HG02571 (cell line): ENCODE measurements at regions not wholly inside any gene's neighbourhood (a gene's known extent, or its start where the extent isn't known, plus 50 kb on each side); places are given as distances from the start of the nearest gene placed in this dataset.
"Not testable (repeated sequence)": the region's sequence is repeated elsewhere in the genome, so short reads cannot be mapped to it uniquely, and the experiment has no call there.

Source experiments
- ATAC-seq: cut with Tn5 transposase; IDR thresholded peaks from one replicate; pipeline ENCODE4 v1.9.1; 2021; ENCODE audit warnings: mild to moderate bottlenecking, moderate library complexity; ENCODE audit not compliant: unreplicated experiment

GRCh38 chrX:121851033-121851432 lies 803.6 kb downstream of the GLUD2 start:
- ATAC-seq, result no peak

- no peak for ATAC-seq
These were observed 806.6 kb downstream of the GLUD2 start for GRCh38 chrX:121853762-121854613.

DNA sequence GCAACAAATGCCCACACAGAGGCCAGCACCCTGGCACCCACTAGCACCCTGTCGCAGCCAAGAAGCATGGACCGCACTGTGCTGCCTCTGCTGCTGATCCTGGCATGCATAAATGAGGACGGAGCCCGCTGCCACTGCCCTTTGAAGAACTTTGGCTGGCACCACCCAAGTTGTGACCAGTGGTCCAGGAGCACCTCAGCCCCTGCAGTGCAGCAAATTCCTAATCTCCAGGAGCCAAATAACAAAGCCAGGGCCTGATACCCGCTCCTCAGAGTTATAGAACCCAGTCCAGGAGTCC lies 807.2 kb downstream of the GLUD2 start:
- no peak for ATAC-seq

- ATAC-seq, result no peak
These were observed 811.6 kb downstream of the GLUD2 start for GRCh38 chrX:121858867-121859647.

DNA sequence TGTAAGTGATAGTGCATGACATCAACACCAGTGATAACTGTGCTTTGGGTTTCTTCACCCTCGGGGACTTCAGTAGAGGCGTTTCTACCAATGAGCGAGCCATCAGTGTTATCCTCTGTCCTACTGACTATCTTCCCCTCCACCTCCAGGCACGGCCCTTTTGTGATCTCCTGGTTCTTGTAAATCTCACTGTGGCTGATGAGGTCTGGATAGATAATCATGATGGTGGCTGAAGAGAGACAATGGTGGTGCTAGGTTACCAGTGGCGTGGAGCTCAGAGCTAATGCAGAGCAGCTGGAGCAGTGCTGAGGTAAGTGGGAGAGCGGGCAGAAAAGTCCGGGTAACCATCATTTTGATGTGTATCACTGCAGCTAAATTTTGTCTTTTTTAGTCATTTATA lies 816.6 kb downstream of the GLUD2 start:
- ATAC-seq, result no peak

GRCh38 chrX:121864561-121864960 lies 817.2 kb downstream of the GLUD2 start:
- ATAC-seq, result no peak

DNA sequence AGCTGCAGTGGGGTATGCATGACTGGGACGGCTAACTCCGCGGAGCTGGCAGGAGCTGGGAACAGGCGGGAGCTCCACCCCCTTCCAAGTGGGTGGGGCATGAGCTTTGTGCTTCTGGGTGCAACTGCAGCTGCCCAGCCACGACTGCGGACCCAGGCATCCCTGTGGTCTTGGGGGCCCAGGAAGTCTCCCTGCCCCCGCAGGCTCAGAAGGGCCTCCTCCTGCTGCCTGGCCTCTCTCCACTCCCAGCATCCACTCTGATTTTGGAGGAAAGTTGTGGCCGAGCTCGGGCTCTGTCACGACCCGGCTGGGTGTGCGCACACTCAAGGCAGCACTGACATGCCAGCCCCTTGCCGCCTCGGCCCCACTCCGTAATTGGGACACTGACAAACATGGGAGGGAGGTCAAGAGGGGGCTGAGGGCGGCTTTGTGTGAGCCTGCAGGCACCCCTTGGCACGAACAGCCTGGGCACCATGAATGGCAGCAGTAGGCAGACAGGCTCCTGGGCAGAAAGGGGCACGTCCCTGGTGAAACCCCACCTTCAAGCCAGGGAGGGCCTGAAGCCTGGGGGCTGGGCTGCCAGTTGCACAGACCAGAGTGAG lies 822.6 kb downstream of the GLUD2 start:
- no peak for ATAC-seq

- ATAC-seq, result no peak
These were observed 823.7 kb downstream of the GLUD2 start for GRCh38 chrX:121871122-121871521.

- no peak for ATAC-seq
These were observed 828.9 kb downstream of the GLUD2 start for GRCh38 chrX:121876305-121876704.

DNA sequence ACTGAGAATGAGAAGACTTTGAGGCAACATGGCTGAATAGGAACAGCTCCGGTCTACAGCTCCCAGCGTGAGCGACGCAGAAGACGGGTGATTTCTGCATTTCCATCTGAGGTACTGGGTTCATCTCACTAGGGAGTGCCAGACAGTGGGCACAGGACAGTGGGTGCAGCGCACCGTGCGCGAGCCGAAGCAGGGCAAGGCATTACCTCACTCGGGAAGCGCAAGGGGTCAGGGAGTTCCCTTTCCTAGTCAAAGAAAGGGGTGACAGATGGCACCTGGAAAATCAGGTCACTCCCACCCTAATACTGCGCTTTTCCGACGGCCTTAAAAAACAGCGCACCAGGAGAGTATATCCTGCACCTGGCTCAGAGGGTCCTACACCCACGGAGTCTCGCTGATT lies 829.9 kb downstream of the GLUD2 start:
- ATAC-seq, result not testable (repeated sequence)

DNA sequence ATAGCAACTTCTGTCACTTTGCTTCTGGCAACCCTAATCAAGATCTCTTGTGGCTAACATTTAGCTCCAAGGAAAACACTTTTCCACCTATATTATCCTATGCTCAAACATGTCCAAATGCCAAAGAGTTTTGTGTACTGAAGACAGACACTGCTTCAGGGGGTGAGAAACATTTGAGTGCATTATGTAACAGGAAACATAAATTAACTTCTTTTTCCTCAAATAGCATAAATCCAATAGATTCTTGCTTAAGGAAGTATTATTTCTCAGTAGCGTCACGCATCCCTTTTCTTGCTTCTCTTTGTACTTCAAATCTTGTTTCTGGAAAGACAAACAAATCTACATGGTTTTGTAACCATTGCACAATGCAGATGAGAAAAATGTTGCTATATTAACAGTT lies 839.1 kb downstream of the GLUD2 start:
- ATAC-seq, result no peak

- ATAC-seq, result no peak
These were observed 847.3 kb downstream of the GLUD2 start for GRCh38 chrX:121894756-121895155.

GRCh38 chrX:121902463-121902862 lies 855.1 kb downstream of the GLUD2 start:
- ATAC-seq, result no peak

- no peak for ATAC-seq
These were observed 856.6 kb downstream of the GLUD2 start for GRCh38 chrX:121903961-121904360.

GRCh38 chrX:121921258-121921657 lies 873.8 kb downstream of the GLUD2 start:
- ATAC-seq, result no peak

DNA sequence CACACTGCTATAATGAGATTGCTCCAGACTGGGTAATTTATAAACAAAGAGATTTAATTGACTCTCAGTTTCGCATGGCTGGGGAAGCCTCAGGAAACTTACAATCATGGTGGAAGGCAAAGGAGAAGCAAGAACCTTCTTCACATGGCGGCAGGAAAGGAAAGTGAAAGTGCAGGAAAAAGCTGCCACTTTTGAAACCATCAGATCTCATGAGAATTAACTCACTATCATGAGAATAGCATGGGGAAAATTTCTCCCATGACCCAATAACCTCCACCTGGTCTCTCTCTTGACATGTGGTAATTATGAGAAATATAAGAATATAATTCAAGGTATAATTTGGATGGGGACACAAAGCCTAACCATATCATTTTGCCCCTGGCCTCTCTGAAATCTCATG lies 884.2 kb downstream of the GLUD2 start:
- no peak for ATAC-seq

DNA sequence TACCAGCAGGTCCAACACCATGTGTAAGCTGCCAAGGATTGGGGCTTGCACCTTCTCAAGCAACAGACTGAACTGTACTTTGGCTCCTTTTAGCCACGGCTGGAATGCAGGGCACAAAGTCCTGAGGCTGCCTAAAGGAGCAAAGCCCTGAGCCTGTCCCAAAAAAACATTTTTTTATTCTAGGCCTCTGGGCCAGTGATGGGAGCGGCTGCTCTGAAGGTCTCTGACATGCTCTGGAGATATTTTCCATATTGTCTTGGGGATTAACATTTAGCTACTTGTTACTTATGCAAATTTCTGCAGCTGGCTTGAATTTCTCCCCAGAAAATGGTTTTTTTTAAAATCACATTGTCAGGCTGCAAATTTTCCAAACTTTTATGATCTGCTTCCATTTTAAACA lies 885.3 kb downstream of the GLUD2 start:
- ATAC-seq, result no peak

DNA sequence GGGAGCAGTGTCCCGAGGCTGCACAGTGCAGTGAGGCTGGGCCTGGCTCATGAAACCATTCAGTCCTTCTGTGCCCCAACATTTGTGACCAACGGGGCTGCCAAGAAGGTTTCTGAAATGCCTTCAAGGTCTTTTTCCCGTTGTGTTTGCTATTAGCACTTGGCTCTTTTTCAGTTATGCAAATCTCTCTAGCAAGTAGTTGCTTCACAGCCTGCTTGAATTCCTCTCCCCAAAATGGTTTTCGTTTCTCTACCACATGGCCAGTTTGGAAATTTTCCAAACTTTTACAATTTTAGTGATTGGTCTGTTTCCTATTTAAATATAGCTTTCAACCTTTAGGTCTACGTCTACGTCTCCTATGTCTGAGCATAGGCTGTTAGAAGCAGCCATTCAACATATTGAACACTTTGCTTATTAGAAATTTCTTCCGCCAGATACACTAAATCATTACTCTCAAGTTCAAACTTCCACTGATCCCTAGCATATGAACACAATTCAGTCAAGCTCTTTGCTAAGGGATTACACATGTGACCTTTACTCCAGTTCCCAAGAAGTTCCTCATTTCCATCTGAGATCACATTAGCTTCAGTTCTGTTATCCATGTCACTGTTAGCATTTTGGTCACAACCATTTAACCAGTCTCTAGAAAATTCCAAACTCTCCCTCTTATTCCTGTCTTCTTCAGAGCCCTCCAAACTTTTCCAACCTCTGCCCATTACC lies 901.8 kb downstream of the GLUD2 start:
- no peak for ATAC-seq

DNA sequence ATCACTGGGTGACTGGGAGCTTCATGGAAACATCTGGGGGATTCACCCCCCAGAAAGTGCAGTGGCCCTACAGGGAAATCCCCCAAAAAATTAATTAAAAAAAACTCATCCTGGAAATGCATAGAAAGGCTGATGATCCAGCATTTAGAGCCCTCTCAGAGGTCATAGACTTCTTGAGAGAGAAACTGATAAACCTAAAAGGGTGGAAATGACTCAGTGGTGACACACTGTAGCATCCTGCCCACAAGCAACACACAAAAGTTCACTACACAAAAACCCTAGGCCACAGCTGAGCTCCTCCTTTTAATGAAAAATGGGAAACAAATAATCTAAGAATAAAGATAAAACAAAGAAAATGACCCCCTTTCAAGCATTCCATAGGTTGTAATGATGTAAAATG lies 911.5 kb downstream of the GLUD2 start:
- no peak for ATAC-seq

GRCh38 chrX:121975671-121976070 lies 928.3 kb downstream of the GLUD2 start:
- ATAC-seq, result no peak

DNA sequence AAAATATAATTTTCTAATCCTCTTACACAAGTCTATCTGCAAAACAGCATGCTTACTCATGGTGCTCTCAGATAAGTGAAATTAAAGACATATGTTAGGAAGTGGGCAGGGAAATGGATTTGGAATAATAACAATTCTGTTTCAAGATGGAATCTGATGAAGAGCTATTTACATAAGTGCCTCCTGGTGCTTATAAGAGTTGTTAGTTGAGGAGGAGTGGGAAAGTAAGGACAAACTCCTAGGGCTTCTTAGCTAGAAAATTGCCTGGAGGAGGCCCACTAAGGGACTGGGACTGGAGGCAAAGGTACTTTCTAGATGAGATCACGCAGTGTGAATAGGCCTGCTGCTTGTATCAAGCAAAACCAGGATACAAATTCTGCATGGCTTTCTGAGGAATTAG lies 939.8 kb downstream of the GLUD2 start:
- no peak for ATAC-seq
